ENCODE measurements at regions not wholly inside any gene's neighbourhood (a gene's known extent, or its start where the extent isn't known, plus 50 kb on each side); places are given as distances from the start of the nearest gene placed in this dataset.

- Histone ChIP-seq H2BK5ac (ENCODE audit: low read depth, low read length) (no peak overlapping the region), H2BK120ac (replicated peaks; ENCODE audit: low read depth, low read length) (no peak overlapping the region), H3K27ac (ENCODE audit: low read depth, low read length) (no peak overlapping the region), H3K79me1 (ENCODE audit: low read depth, low read length) (no peaks in the 10 kb centered on the region), H3K27me3 (replicated peaks in 1 of 4; ENCODE audit: control insufficient read depth in 3 of 4, extremely low read depth in 1 of 4, insufficient read depth in 3 of 4, low read length in 3 of 4) (no peaks in the 10 kb centered on the region), H3K23ac (ENCODE audit: insufficient read length) (no peak overlapping the region), H2BK20ac (ENCODE audit: low read length) (no peak overlapping the region), H3K79me2 (ENCODE audit: control insufficient read depth in 1 of 2, insufficient read depth in 2 of 2, low read length in 2 of 2) (no peaks in the 10 kb centered on the region), H3K36me3 (ENCODE audit: control insufficient read depth in 2 of 4, insufficient read depth in 4 of 4, low read length in 3 of 4) (no peaks in the 10 kb centered on the region), H2BK15ac (ENCODE audit: low read length) (no peak overlapping the region), H4K5ac (ENCODE audit: insufficient read length, low read depth, low read length) (no peak overlapping the region), H3K14ac (ENCODE audit: insufficient read length) (no peak overlapping the region), H4K8ac (ENCODE audit: extremely low read depth, insufficient read depth, low read length) (no peak overlapping the region), H3K4me2 (ENCODE audit: insufficient read depth in 1 of 2, low read depth in 2 of 2, low read length in 2 of 2) (no peak overlapping the region), H3K9me3 (ENCODE audit: insufficient read depth in 2 of 2, low read depth in 1 of 2, low read length in 1 of 2) (no peaks in the 10 kb centered on the region), H2AFZ (ENCODE audit: low read length) (no peak overlapping the region), H3K4me1 (replicated peaks in 1 of 4; ENCODE audit: control insufficient read depth in 3 of 4, insufficient read depth in 4 of 4, low read length in 3 of 4) (peaks cover 0 to 3% (median 1%) of the 10 kb centered on the region in 4 experiments; a peak in 3 of 7 replicates), H3K4ac (replicated peaks; ENCODE audit: insufficient read length, low read depth, low read length) (no peak overlapping the region), H4K20me1 (replicated peaks in 1 of 2; ENCODE audit: control insufficient read depth in 1 of 2, insufficient read depth in 2 of 2, low read length in 2 of 2) (no peaks in the 10 kb centered on the region), H3K18ac (ENCODE audit: extremely low read depth, low read length) (no peak overlapping the region), H2AK5ac (ENCODE audit: low read depth, low read length) (no peak overlapping the region), H2BK12ac (ENCODE audit: low read depth, low read length) (no peak overlapping the region), H3K23me2 (ENCODE audit: low read depth, low read length) (no peaks in the 10 kb centered on the region; the same call in 1 of the 2 replicates), H3K4me3 (ENCODE audit: extremely low read depth in 1 of 4, insufficient read depth in 2 of 4, low read depth in 3 of 4, low read length in 4 of 4) (no peak overlapping the region), H4K91ac (replicated peaks; ENCODE audit: insufficient read length, low read length) (no peak overlapping the region), H3K9ac (replicated peaks in 1 of 4; ENCODE audit: extremely low read depth in 1 of 4, low read depth in 3 of 4, low read length in 3 of 4) (no peak overlapping the region), H3K56ac (replicated peaks; ENCODE audit: insufficient read length, low read depth, low read length) (no peak overlapping the region)
- TF ChIP-seq CEBPB (IDR thresholded peaks at IDR 0.05; ENCODE audit: low read depth, low read length) = no peak
- TF ChIP-seq HDAC2 (IDR thresholded peaks at IDR 0.05; ENCODE audit: borderline replicate concordance in 1 of 2, low read depth in 2 of 2, low read length in 2 of 2) = no peak
- no peak for TF ChIP-seq TCF12 (IDR thresholded peaks at IDR 0.05; ENCODE audit: low read depth, low read length)
- TF ChIP-seq EP300 (IDR thresholded peaks at IDR 0.05; ENCODE audit: borderline replicate concordance in 1 of 2, low read depth in 2 of 2, low read length in 2 of 2) = no peak
- DNase-seq (ENCODE audit: low read depth in 1 of 2, low spot score in 2 of 2) = no peak
- FAIRE-seq = no peak
- ChIA-PET CTCF (ENCODE audit: partially characterized antibody) (interaction anchor here (0.6 to 3.0 kb wide), 4 partner anchors 10 to 76 kb away, joined by 3 to 14 read pairs (median 8); no protein-coding TSS in a partner anchor), POLR2A (ENCODE audit: partially characterized antibody) (no interaction called here)
- 94% methylated on average over 4 of the region's 4 CpGs; no CpG with 5 or more reads in 1 of the 2 experiments for WGBS, 2 experiments (ENCODE audit: extremely low coverage in 1 of 2, insufficient coverage in 1 of 2, insufficient read length in 1 of 2, insufficient replicate concordance in 2 of 2, low coverage in 1 of 2, low lambda C conversion rate in 2 of 2, missing lambda C conversion rate in 1 of 2)
Observed at GRCh38 chr6:18746727-18747126, 359.6 kb downstream of the RNF144B start.

Measured in H1 (cell line).